ENCODE measurements at regions not wholly inside any gene's neighbourhood (a gene's known extent, or its start where the extent isn't known, plus 50 kb on each side); places are given as distances from the start of the nearest gene placed in this dataset.

GRCh38 chr13:37923236-37923635, 53.7 kb upstream of the TRPC4 start:
- no peak for TF ChIP-seq CTBP1 (IDR thresholded peaks at IDR 0.05; ENCODE audit: borderline replicate concordance)
- TF ChIP-seq ARNT (IDR thresholded peaks at IDR 0.05): no peak
- no peak for TF ChIP-seq SP1 (IDR thresholded peaks at IDR 0.05)
- no peak for TF ChIP-seq ZNF384 (IDR thresholded peaks at IDR 0.05)
- no peak for TF ChIP-seq ELF4 (IDR thresholded peaks at IDR 0.05)
- no peak for TF ChIP-seq HDGF (IDR thresholded peaks at IDR 0.05; ENCODE audit: borderline replicate concordance)
- no peak for TF ChIP-seq TARDBP (IDR thresholded peaks at IDR 0.05)

Data from HEK293T (cell line).